Neural cell (in vitro differentiated cells): ENCODE measurements at regions not wholly inside any gene's neighbourhood (a gene's known extent, or its start where the extent isn't known, plus 50 kb on each side); places are given as distances from the start of the nearest gene placed in this dataset.

Experiments used
- H2AFZ ChIP-seq: fragments of 200-600, 300-800 bp; sonication (generic), shearing (Covaris generic); 2 replicates; pipeline ENCODE4 v1.6.0; 2014; ENCODE audit warnings: low read depth, mild to moderate bottlenecking, antibody characterized with exemption, low read length, moderate library complexity
- H3F3A ChIP-seq: fragments of 200-600 bp; shearing (Covaris generic); 2 replicates; pipeline ENCODE4 v1.6.1; 2016; ENCODE audit warnings: mild to moderate bottlenecking, moderate library complexity, mixed read lengths, antibody characterized with exemption, low read length; ENCODE audit not compliant: insufficient read depth, poor library complexity, severe bottlenecking
- H3K27ac ChIP-seq: fragments of 200-600, 300-800 bp; sonication (generic), shearing (Covaris generic); 2 replicates; pipeline ENCODE4 v1.5.1; 2014; ENCODE audit warnings: mild to moderate bottlenecking, low read length, moderate library complexity
- H3K27me3 ChIP-seq: fragments of 300-800, 200-600 bp; sonication (generic), shearing (Covaris generic); 2 replicates; pipeline ENCODE4 v1.6.0; 2014; ENCODE audit warnings: mild to moderate bottlenecking, low read depth, low read length, moderate library complexity; ENCODE audit not compliant: insufficient read depth
- H3K36me3 ChIP-seq: fragments of 300-800, 200-600 bp; sonication (generic), shearing (Covaris generic); 2 replicates; pipeline ENCODE4 v1.5.1; 2014; ENCODE audit warnings: mild to moderate bottlenecking, antibody characterized with exemption, low read length, moderate library complexity; ENCODE audit not compliant: insufficient read depth
- H3K4me2 ChIP-seq: fragments of 300-800, 200-600 bp; sonication (generic), shearing (Covaris generic); 2 replicates; pipeline ENCODE4 v1.6.0; 2014; ENCODE audit warnings: mild to moderate bottlenecking, low read length
- H3K4me3 ChIP-seq: fragments of 300-800, 200-600 bp; sonication (generic), shearing (Covaris generic); 2 replicates; pipeline ENCODE4 v1.5.1; 2014; ENCODE audit warnings: mild to moderate bottlenecking, low read length, moderate library complexity
- H3K79me2 ChIP-seq: fragments of 200-600 bp; shearing (Covaris generic); replicated peaks from 2 replicates; pipeline ENCODE4 v1.6.0; 2014; ENCODE audit warnings: mild to moderate bottlenecking, low read length, moderate library complexity; ENCODE audit not compliant: insufficient read depth
- H3K9ac ChIP-seq: fragments of 300-800, 200-600 bp; sonication (generic), shearing (Covaris generic); 2 replicates; pipeline ENCODE4 v1.6.1; 2016; ENCODE audit warnings: mild to moderate bottlenecking, low read length, mixed read lengths
- H3K9me2 ChIP-seq: fragments of 200-600 bp; shearing (Covaris generic); 2 replicates; pipeline ENCODE4 v1.6.1; 2016; ENCODE audit warnings: mild to moderate bottlenecking, low read length, mixed read lengths; ENCODE audit not compliant: insufficient read depth
- H3K9me3 ChIP-seq: fragments of 200-600, 300-800 bp; sonication (generic), shearing (Covaris generic); 2 replicates; pipeline ENCODE4 v1.6.1; 2016; ENCODE audit warnings: mild to moderate bottlenecking, mixed run types, low read length, moderate library complexity, mixed read lengths
- H4K20me1 ChIP-seq: fragments of 200-600 bp; shearing (Covaris generic); 2 replicates; pipeline ENCODE4 v1.6.1; 2016; ENCODE audit warnings: mild to moderate bottlenecking, mixed run types; ENCODE audit not compliant: insufficient read depth
- EP300 ChIP-seq: fragments of 450-650 bp; conservative IDR thresholded peaks from 2 replicates; pipeline ENCODE4 v1.6.1; 2014; ENCODE audit warnings: antibody characterized with exemption, mild to moderate bottlenecking, moderate library complexity; ENCODE audit not compliant: poor library complexity, severe bottlenecking
- EZH2 ChIP-seq: fragments of 200-600, 300-800 bp; shearing (Covaris generic), sonication (generic); IDR thresholded peaks from 2 replicates; pipeline ENCODE4 v1.6.1; 2014; ENCODE audit warnings: antibody characterized with exemption, low read length, borderline replicate concordance, mild to moderate bottlenecking; ENCODE audit not compliant: insufficient read depth, poor library complexity, severe bottlenecking
- MXI1 ChIP-seq: fragments of 450-650 bp; conservative IDR thresholded peaks from 2 replicates; pipeline ENCODE4 v1.6.1; 2014; ENCODE audit warnings: antibody characterized with exemption, mild to moderate bottlenecking; ENCODE audit not compliant: poor library complexity, severe bottlenecking
- POLR2AphosphoS5 ChIP-seq: IDR thresholded peaks from 2 replicates; pipeline ENCODE4 v1.6.1; 2012
- RAD21 ChIP-seq: fragments of 450-650 bp; conservative IDR thresholded peaks from 2 replicates; pipeline ENCODE4 v1.6.1; 2014; ENCODE audit warnings: antibody characterized with exemption, mild to moderate bottlenecking, moderate library complexity
- TAF1 ChIP-seq: IDR thresholded peaks from 2 replicates; pipeline ENCODE4 v1.6.1; 2012; ENCODE audit warnings: low read depth
- TF ChIP-seq, protein P1 (sequence below): IDR thresholded peaks from 2 replicates; pipeline ENCODE4 v1.6.1; 2012; ENCODE audit warnings: borderline replicate concordance
- TF ChIP-seq, protein P2 (sequence below): fragments of 450-650 bp; IDR thresholded peaks from 2 replicates; pipeline ENCODE4 v1.5.1; 2014; ENCODE audit warnings: antibody characterized with exemption, mild to moderate bottlenecking, moderate library complexity; ENCODE audit not compliant: poor library complexity, severe bottlenecking

DNA sequence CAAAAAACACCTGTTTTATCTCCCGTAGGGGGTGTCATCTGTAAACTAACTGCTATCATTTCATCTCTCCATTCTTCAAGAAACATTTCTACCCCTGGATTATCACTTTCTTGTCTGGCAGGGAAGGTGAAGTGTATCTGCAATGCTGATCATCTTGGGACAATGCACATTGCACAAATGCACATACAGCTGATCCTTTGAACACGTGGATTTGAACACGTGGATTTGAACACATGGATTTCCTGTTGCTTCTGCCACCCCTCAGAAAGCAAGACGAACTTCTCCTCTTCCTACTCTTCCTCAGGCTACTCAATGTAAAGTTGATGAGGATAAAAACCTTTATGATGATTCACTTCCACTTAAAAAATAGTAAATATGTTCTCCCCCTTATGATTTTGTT lies 147.4 kb upstream of the PRLR start:
- Histone ChIP-seq H3K27ac (no peak overlapping the region), H3K36me3 (no peaks in the 10 kb centered on the region), H3K9me3 (no peaks in the 10 kb centered on the region), H3K27me3 (no peaks in the 10 kb centered on the region), H3K4me3 (no peak overlapping the region), H3F3A (no peaks in the 10 kb centered on the region), H3K4me2 (no peak overlapping the region), H3K9me2 (no peaks in the 10 kb centered on the region), H3K79me2 (no peaks in the 10 kb centered on the region), H3K9ac (no peak overlapping the region), H2AFZ (no peak overlapping the region), H4K20me1 (no peaks in the 10 kb centered on the region)
- no peak for TF ChIP-seq RAD21
- TF ChIP-seq MXI1, result no peak
- TF ChIP-seq, protein P1, sequence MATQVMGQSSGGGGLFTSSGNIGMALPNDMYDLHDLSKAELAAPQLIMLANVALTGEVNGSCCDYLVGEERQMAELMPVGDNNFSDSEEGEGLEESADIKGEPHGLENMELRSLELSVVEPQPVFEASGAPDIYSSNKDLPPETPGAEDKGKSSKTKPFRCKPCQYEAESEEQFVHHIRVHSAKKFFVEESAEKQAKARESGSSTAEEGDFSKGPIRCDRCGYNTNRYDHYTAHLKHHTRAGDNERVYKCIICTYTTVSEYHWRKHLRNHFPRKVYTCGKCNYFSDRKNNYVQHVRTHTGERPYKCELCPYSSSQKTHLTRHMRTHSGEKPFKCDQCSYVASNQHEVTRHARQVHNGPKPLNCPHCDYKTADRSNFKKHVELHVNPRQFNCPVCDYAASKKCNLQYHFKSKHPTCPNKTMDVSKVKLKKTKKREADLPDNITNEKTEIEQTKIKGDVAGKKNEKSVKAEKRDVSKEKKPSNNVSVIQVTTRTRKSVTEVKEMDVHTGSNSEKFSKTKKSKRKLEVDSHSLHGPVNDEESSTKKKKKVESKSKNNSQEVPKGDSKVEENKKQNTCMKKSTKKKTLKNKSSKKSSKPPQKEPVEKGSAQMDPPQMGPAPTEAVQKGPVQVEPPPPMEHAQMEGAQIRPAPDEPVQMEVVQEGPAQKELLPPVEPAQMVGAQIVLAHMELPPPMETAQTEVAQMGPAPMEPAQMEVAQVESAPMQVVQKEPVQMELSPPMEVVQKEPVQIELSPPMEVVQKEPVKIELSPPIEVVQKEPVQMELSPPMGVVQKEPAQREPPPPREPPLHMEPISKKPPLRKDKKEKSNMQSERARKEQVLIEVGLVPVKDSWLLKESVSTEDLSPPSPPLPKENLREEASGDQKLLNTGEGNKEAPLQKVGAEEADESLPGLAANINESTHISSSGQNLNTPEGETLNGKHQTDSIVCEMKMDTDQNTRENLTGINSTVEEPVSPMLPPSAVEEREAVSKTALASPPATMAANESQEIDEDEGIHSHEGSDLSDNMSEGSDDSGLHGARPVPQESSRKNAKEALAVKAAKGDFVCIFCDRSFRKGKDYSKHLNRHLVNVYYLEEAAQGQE, result no peak
- TF ChIP-seq, protein P2, sequence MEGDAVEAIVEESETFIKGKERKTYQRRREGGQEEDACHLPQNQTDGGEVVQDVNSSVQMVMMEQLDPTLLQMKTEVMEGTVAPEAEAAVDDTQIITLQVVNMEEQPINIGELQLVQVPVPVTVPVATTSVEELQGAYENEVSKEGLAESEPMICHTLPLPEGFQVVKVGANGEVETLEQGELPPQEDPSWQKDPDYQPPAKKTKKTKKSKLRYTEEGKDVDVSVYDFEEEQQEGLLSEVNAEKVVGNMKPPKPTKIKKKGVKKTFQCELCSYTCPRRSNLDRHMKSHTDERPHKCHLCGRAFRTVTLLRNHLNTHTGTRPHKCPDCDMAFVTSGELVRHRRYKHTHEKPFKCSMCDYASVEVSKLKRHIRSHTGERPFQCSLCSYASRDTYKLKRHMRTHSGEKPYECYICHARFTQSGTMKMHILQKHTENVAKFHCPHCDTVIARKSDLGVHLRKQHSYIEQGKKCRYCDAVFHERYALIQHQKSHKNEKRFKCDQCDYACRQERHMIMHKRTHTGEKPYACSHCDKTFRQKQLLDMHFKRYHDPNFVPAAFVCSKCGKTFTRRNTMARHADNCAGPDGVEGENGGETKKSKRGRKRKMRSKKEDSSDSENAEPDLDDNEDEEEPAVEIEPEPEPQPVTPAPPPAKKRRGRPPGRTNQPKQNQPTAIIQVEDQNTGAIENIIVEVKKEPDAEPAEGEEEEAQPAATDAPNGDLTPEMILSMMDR, result no peak
- no peak for TF ChIP-seq TAF1
- no peak for TF ChIP-seq EZH2
- no peak for TF ChIP-seq POLR2AphosphoS5

DNA sequence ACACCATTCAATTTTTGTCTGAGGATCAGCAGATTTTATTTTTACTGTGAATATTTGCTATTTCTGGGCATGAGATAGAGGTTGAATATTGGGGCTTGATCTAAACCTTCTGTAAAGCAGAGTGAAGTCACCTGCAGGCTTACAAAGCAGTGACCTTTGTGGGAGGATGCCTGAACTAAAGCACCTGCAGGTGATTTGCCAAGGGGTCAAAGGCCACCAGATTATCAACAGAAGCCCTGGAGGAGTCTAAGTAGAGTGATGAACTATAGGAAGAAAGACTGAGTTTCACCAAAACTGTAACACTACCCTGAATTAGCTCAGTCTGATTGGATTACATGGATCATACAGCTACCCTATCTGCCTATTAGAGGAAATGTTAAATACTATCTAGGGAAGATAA lies 144.3 kb upstream of the PRLR start:
- H3K9me2 ChIP-seq, result no peaks in the 10 kb centered on the region
- TF ChIP-seq MXI1 (no peak), EZH2 (no peak), EP300 (no peak), POLR2AphosphoS5 (no peak)
- TF ChIP-seq, protein P2, result no peak
- H3F3A ChIP-seq, result peaks cover 9% of the 10 kb centered on the region
- H3K9ac ChIP-seq, result no peak overlapping the region
- H3K36me3 ChIP-seq, result no peaks in the 10 kb centered on the region
- no peak overlapping the region for H3K4me2 ChIP-seq
- no peaks in the 10 kb centered on the region for H4K20me1 ChIP-seq
- no peaks in the 10 kb centered on the region for H3K27me3 ChIP-seq
- no peak overlapping the region for H3K4me3 ChIP-seq
- no peaks in the 10 kb centered on the region for H3K79me2 ChIP-seq
- no peaks in the 10 kb centered on the region for H3K9me3 ChIP-seq
- H2AFZ ChIP-seq, result no peak overlapping the region
- H3K27ac ChIP-seq, result no peak overlapping the region
